HG03378 (cell line): ENCODE measurements at regions not wholly inside any gene's neighbourhood (a gene's known extent, or its start where the extent isn't known, plus 50 kb on each side); places are given as distances from the start of the nearest gene placed in this dataset.
"Not testable (repeated sequence)": the region's sequence is repeated elsewhere in the genome, so short reads cannot be mapped to it uniquely, and the experiment has no call there.

Experiments
- ATAC-seq: cut with Tn5 transposase; IDR thresholded peaks from one replicate; pipeline ENCODE4 v1.9.1; 2021; ENCODE audit warnings: mild to moderate bottlenecking, moderate library complexity; ENCODE audit not compliant: unreplicated experiment

GRCh38 chr12:63415357-63415756 is 252.9 kb downstream of the DPY19L2 start:
- no peak for ATAC-seq

- no peak for ATAC-seq
Observed at GRCh38 chr12:63410197-63410596, 258.1 kb downstream of the DPY19L2 start.

- no peak for ATAC-seq
Observed at GRCh38 chr12:63406781-63407180, 255.8 kb upstream of the AVPR1A start.

GRCh38 chr12:63404611-63405010 is 253.6 kb upstream of the AVPR1A start:
- ATAC-seq: no peak

- ATAC-seq: no peak
Observed at GRCh38 chr12:63403256-63403655, 252.3 kb upstream of the AVPR1A start.

- ATAC-seq: no peak
Observed at GRCh38 chr12:63400718-63401117, 249.7 kb upstream of the AVPR1A start.

GRCh38 chr12:63400318-63400717 is 249.3 kb upstream of the AVPR1A start:
- no peak for ATAC-seq

GRCh38 chr12:63397807-63398206 is 246.8 kb upstream of the AVPR1A start:
- no peak for ATAC-seq

- ATAC-seq: no peak
Observed at GRCh38 chr12:63396135-63396534, 245.1 kb upstream of the AVPR1A start.

- no peak for ATAC-seq
Observed at GRCh38 chr12:63394983-63395382, 244.0 kb upstream of the AVPR1A start.

- ATAC-seq: no peak
Observed at GRCh38 chr12:63394349-63394748, 243.3 kb upstream of the AVPR1A start.

- ATAC-seq: no peak
Observed at GRCh38 chr12:63389211-63389610, 238.2 kb upstream of the AVPR1A start.

- ATAC-seq: no peak
Observed at GRCh38 chr12:63387771-63388170, 236.8 kb upstream of the AVPR1A start.

- no peak for ATAC-seq
Observed at GRCh38 chr12:63382930-63383329, 231.9 kb upstream of the AVPR1A start.

- no peak for ATAC-seq
Observed at GRCh38 chr12:63362791-63363190, 211.8 kb upstream of the AVPR1A start.

GRCh38 chr12:63362166-63362565 is 211.2 kb upstream of the AVPR1A start:
- ATAC-seq: no peak

- ATAC-seq: no peak
Observed at GRCh38 chr12:63354969-63355368, 204.0 kb upstream of the AVPR1A start.

GRCh38 chr12:63353559-63353958 is 202.6 kb upstream of the AVPR1A start:
- no peak for ATAC-seq

- ATAC-seq: no peak
Observed at GRCh38 chr12:63351370-63351769, 200.4 kb upstream of the AVPR1A start.

GRCh38 chr12:63348556-63348955 is 197.6 kb upstream of the AVPR1A start:
- no peak for ATAC-seq

- not testable (repeated sequence) for ATAC-seq
Observed at GRCh38 chr12:63337158-63337557, 186.2 kb upstream of the AVPR1A start.

GRCh38 chr12:63326260-63326659 is 175.3 kb upstream of the AVPR1A start:
- ATAC-seq: no peak

- ATAC-seq: no peak
Observed at GRCh38 chr12:63325757-63326156, 174.8 kb upstream of the AVPR1A start.

GRCh38 chr12:63323942-63324341 is 172.9 kb upstream of the AVPR1A start:
- no peak for ATAC-seq
